ENCODE measurements at regions not wholly inside any gene's neighbourhood (a gene's known extent, or its start where the extent isn't known, plus 50 kb on each side); places are given as distances from the start of the nearest gene placed in this dataset.

DNA sequence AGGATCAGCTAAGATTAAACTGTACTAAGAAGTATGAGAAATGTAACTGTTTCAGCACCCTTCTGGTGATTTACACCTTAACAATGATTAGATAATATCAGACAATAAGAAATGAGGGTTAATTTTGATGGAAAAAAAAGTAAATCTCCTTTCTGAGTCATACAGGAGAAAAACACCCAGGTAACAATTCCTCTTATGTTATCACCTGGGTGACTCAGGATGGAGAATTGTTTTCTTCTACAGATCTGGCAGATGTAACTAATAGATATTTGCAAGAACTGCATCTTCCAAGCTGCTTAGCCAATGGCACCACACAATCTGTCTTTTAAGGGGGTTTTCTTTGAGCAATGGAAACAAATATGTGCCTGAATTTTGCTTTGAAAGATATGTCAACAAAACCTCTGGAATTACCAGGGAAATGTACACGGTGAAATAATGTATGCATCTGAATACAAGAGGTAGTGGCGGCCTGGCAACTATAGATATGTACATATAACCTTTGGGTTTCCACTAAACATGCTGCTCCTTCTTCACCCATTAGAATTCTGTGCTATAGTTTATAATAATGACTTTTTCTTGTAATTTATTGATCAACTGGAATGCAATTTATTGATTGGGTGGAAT lies 407.9 kb downstream of the CPS1 start:
- no peaks in the 10 kb centered on the region for H3K4me1 ChIP-seq (ENCODE audit: control insufficient read depth, extremely low read depth, insufficient read depth, low read length)
- no peaks in the 10 kb centered on the region for H3K27me3 ChIP-seq (ENCODE audit: control insufficient read depth, insufficient read depth, low read length)
- no peak overlapping the region for H3K4me2 ChIP-seq (ENCODE audit: extremely low read depth, insufficient read depth, low read length)
- H4K20me1 ChIP-seq (ENCODE audit: control insufficient read depth, extremely low read depth, insufficient read depth, low read length) = no peaks in the 10 kb centered on the region
- H3K9ac ChIP-seq (ENCODE audit: insufficient read depth, low read length) = no peak overlapping the region
- H3K27ac ChIP-seq (ENCODE audit: insufficient read depth, low read length) = no peak overlapping the region
- H3K9me3 ChIP-seq (ENCODE audit: control insufficient read depth, insufficient read depth, low read depth, low read length) = no peaks in the 10 kb centered on the region
- no peak overlapping the region for H2AFZ ChIP-seq (ENCODE audit: low read length)
- DNase-seq (ENCODE audit: low read depth in 2 of 2) = no peak
- H3K4me3 ChIP-seq (replicated peaks in 1 of 4; ENCODE audit: control extremely low read depth in 1 of 4, insufficient read depth in 1 of 4, low read depth in 3 of 4, low read length in 4 of 4) = no peak overlapping the region
- H3K79me2 ChIP-seq (ENCODE audit: control insufficient read depth, insufficient read depth, low read length) = no peaks in the 10 kb centered on the region
- TF ChIP-seq EZH2 (IDR thresholded peaks at IDR 0.05; ENCODE audit: low read length, missing control alignments) = no peak
- TF ChIP-seq, protein P1, sequence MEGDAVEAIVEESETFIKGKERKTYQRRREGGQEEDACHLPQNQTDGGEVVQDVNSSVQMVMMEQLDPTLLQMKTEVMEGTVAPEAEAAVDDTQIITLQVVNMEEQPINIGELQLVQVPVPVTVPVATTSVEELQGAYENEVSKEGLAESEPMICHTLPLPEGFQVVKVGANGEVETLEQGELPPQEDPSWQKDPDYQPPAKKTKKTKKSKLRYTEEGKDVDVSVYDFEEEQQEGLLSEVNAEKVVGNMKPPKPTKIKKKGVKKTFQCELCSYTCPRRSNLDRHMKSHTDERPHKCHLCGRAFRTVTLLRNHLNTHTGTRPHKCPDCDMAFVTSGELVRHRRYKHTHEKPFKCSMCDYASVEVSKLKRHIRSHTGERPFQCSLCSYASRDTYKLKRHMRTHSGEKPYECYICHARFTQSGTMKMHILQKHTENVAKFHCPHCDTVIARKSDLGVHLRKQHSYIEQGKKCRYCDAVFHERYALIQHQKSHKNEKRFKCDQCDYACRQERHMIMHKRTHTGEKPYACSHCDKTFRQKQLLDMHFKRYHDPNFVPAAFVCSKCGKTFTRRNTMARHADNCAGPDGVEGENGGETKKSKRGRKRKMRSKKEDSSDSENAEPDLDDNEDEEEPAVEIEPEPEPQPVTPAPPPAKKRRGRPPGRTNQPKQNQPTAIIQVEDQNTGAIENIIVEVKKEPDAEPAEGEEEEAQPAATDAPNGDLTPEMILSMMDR (conservative IDR thresholded peaks at IDR 0.05 in 1 of 2, IDR thresholded peaks at IDR 0.05 in 1 of 2; ENCODE audit: low read depth in 1 of 2, low read length in 2 of 2) = no peak
- H3K36me3 ChIP-seq (ENCODE audit: control insufficient read depth, insufficient read depth, low read length) = no peaks in the 10 kb centered on the region

DNA sequence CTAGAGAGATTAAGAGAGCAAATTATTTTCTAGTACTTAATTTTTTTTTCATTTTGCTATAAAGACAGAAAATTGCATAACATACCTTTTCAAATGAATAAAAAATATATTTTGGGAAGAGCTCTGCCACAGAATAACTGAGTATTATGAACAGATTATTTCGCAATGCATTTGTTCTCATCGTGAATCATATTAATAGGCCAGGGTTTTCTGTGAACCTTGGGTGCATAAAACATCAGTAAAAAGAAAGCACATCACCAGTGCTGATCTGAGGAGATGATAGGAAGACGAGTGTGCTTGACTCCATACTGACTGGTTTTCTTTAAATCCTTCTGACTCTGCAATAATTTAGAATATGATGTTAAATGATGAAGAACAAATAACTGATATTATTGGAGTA lies 409.1 kb downstream of the CPS1 start:
- Histone ChIP-seq H3K9me3 (ENCODE audit: control insufficient read depth, insufficient read depth, low read depth, low read length) (no peaks in the 10 kb centered on the region), H3K4me1 (ENCODE audit: control insufficient read depth, extremely low read depth, insufficient read depth, low read length) (no peaks in the 10 kb centered on the region), H2AFZ (ENCODE audit: low read length) (no peak overlapping the region), H3K4me3 (replicated peaks in 1 of 4; ENCODE audit: control extremely low read depth in 1 of 4, insufficient read depth in 1 of 4, low read depth in 3 of 4, low read length in 4 of 4) (no peak overlapping the region), H3K79me2 (ENCODE audit: control insufficient read depth, insufficient read depth, low read length) (no peaks in the 10 kb centered on the region), H3K27ac (ENCODE audit: insufficient read depth, low read length) (no peak overlapping the region), H3K4me2 (ENCODE audit: extremely low read depth, insufficient read depth, low read length) (no peak overlapping the region), H3K9ac (ENCODE audit: insufficient read depth, low read length) (no peak overlapping the region), H3K36me3 (ENCODE audit: control insufficient read depth, insufficient read depth, low read length) (no peaks in the 10 kb centered on the region), H4K20me1 (ENCODE audit: control insufficient read depth, extremely low read depth, insufficient read depth, low read length) (no peaks in the 10 kb centered on the region), H3K27me3 (ENCODE audit: control insufficient read depth, insufficient read depth, low read length) (no peaks in the 10 kb centered on the region)
- TF ChIP-seq, protein P1 (conservative IDR thresholded peaks at IDR 0.05 in 1 of 2, IDR thresholded peaks at IDR 0.05 in 1 of 2; ENCODE audit: low read depth in 1 of 2, low read length in 2 of 2) = no peak
- TF ChIP-seq EZH2 (IDR thresholded peaks at IDR 0.05; ENCODE audit: low read length, missing control alignments) = no peak
- DNase-seq (ENCODE audit: low read depth in 2 of 2) = peak in 1 of 2 donors; percentile 7

DNA sequence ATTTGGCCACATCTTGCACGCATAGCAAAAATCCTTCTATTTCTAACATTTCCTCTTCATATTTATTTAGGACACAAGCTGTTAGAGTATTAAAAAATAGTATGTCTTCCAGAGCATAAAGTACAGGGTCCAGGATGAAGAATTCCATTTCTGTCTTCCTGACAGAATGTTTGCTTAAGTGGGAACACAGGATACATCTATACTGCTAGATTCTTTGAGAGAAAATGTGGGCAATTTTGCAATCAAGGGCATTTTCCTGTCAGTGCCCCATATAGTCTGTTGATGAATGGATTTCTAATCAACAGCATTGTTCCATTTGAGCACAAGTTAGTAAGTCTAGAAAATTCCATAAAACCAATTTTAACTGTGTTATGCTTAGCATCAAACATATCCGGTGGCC lies 409.9 kb downstream of the CPS1 start:
- Histone ChIP-seq H3K4me2 (ENCODE audit: extremely low read depth, insufficient read depth, low read length) (no peak overlapping the region), H3K9me3 (ENCODE audit: control insufficient read depth, insufficient read depth, low read depth, low read length) (no peaks in the 10 kb centered on the region), H3K4me3 (replicated peaks in 1 of 4; ENCODE audit: control extremely low read depth in 1 of 4, insufficient read depth in 1 of 4, low read depth in 3 of 4, low read length in 4 of 4) (no peak overlapping the region), H3K27ac (ENCODE audit: insufficient read depth, low read length) (no peak overlapping the region), H3K27me3 (ENCODE audit: control insufficient read depth, insufficient read depth, low read length) (no peaks in the 10 kb centered on the region), H3K4me1 (ENCODE audit: control insufficient read depth, extremely low read depth, insufficient read depth, low read length) (no peaks in the 10 kb centered on the region), H3K9ac (ENCODE audit: insufficient read depth, low read length) (no peak overlapping the region), H2AFZ (ENCODE audit: low read length) (no peak overlapping the region), H3K36me3 (ENCODE audit: control insufficient read depth, insufficient read depth, low read length) (no peaks in the 10 kb centered on the region), H4K20me1 (ENCODE audit: control insufficient read depth, extremely low read depth, insufficient read depth, low read length) (no peaks in the 10 kb centered on the region), H3K79me2 (ENCODE audit: control insufficient read depth, insufficient read depth, low read length) (no peaks in the 10 kb centered on the region)
- TF ChIP-seq, protein P1 (conservative IDR thresholded peaks at IDR 0.05 in 1 of 2, IDR thresholded peaks at IDR 0.05 in 1 of 2; ENCODE audit: low read depth in 1 of 2, low read length in 2 of 2) = no peak
- TF ChIP-seq EZH2 (IDR thresholded peaks at IDR 0.05; ENCODE audit: low read length, missing control alignments) = no peak
- DNase-seq (ENCODE audit: low read depth in 2 of 2) = no peak
